ENCODE measurements at regions not wholly inside any gene's neighbourhood (a gene's known extent, or its start where the extent isn't known, plus 50 kb on each side); places are given as distances from the start of the nearest gene placed in this dataset.

- Histone ChIP-seq H3K4me3 (no peak overlapping the region), H3K36me3 (no peaks in the 10 kb centered on the region), H3K9me3 (no peaks in the 10 kb centered on the region), H3K27ac (no peak overlapping the region), H3K4me1 (no peaks in the 10 kb centered on the region), H3K27me3 (no peaks in the 10 kb centered on the region)
- no peak for DNase-seq
- TF ChIP-seq CTCF (IDR thresholded peaks at IDR 0.05) (no peak), POLR2A (IDR thresholded peaks at IDR 0.05) (no peak)
- intact Hi-C loops (cut with DNase I; ENCODE audit: low total_unique reads) = no loop called here
Measured at GRCh38 chr15:70382762-70383458, 285.2 kb upstream of the TLE3 start.

GRCh38 chr15:70382009-70382749 is 284.5 kb upstream of the TLE3 start:
- Histone ChIP-seq H3K4me1 (no peaks in the 10 kb centered on the region), H3K9me3 (no peaks in the 10 kb centered on the region), H3K4me3 (no peak overlapping the region), H3K36me3 (no peaks in the 10 kb centered on the region), H3K27me3 (no peaks in the 10 kb centered on the region), H3K27ac (no peak overlapping the region)
- TF ChIP-seq POLR2A (IDR thresholded peaks at IDR 0.05) (no peak), CTCF (IDR thresholded peaks at IDR 0.05) (no peak)
- DNase-seq = no peak
- intact Hi-C loops (cut with DNase I; ENCODE audit: low total_unique reads) = no loop called here

- intact Hi-C loops (cut with DNase I; ENCODE audit: low total_unique reads) = no loop called here
- DNase-seq = no peak
- no peaks in the 10 kb centered on the region for H3K4me1 ChIP-seq
Measured at GRCh38 chr15:70379938-70380883, 282.5 kb upstream of the TLE3 start.

GRCh38 chr15:70379134-70379533 is 281.4 kb upstream of the TLE3 start:
- intact Hi-C loops (cut with DNase I; ENCODE audit: low total_unique reads) = no loop called here
- no peaks in the 10 kb centered on the region for H3K9me3 ChIP-seq
- TF ChIP-seq POLR2A (IDR thresholded peaks at IDR 0.05) (no peak), CTCF (IDR thresholded peaks at IDR 0.05) (no peak)

More at GRCh38 chr15:70379938-70380883, 282.5 kb upstream of the TLE3 start:
- no peak for TF ChIP-seq CTCF (IDR thresholded peaks at IDR 0.05)
- no peak for TF ChIP-seq POLR2A (IDR thresholded peaks at IDR 0.05)
- Histone ChIP-seq H3K27me3 (no peaks in the 10 kb centered on the region), H3K27ac (no peak overlapping the region), H3K36me3 (no peaks in the 10 kb centered on the region), H3K9me3 (no peaks in the 10 kb centered on the region), H3K4me3 (no peak overlapping the region)

More at GRCh38 chr15:70379134-70379533, 281.4 kb upstream of the TLE3 start:
- no peak overlapping the region for H3K27ac ChIP-seq
- H3K27me3 ChIP-seq = no peaks in the 10 kb centered on the region
- H3K36me3 ChIP-seq = no peaks in the 10 kb centered on the region
- H3K4me3 ChIP-seq = no peak overlapping the region
- H3K4me1 ChIP-seq = no peaks in the 10 kb centered on the region
- DNase-seq = no peak
